Hepatocyte (in vitro differentiated cells): ENCODE measurements at regions not wholly inside any gene's neighbourhood (a gene's known extent, or its start where the extent isn't known, plus 50 kb on each side); places are given as distances from the start of the nearest gene placed in this dataset.
A peak's percentile ranks its signal among the peaks of the same experiment; 100 is the strongest.

ENCODE experiments used
- DNase-seq: peaks from one replicate; pipeline ENCODE4 v3.0.0-alpha.2; 2016; ENCODE audit warnings: low spot score
- H2AFZ ChIP-seq: fragments of 200-600 bp; sonication (generic); 2 replicates; pipeline ENCODE4 v1.6.0; 2016; ENCODE audit warnings: antibody characterized with exemption, mild to moderate bottlenecking
- H3K27ac ChIP-seq: fragments of 200-600 bp; sonication (generic); 2 replicates; pipeline ENCODE4 v1.5.1; 2016; ENCODE audit warnings: mild to moderate bottlenecking
- H3K27me3 ChIP-seq: fragments of 200-600 bp; sonication (generic); 2 replicates; pipeline ENCODE4 v1.6.1; 2016
- H3K36me3 ChIP-seq: fragments of 200-600 bp; sonication (generic); replicated peaks from 2 replicates; pipeline ENCODE4 v1.5.1; 2016; ENCODE audit warnings: low read depth; ENCODE audit not compliant: insufficient read depth
- H3K4me1 ChIP-seq: fragments of 200-600 bp; sonication (generic); 2 replicates; pipeline ENCODE4 v1.5.1; 2016; ENCODE audit warnings: mild to moderate bottlenecking, moderate library complexity; ENCODE audit not compliant: insufficient read depth
- H3K4me2 ChIP-seq: fragments of 200-600 bp; sonication (generic); 2 replicates; pipeline ENCODE4 v1.6.0; 2016
- H3K4me3 ChIP-seq: fragments of 200-600 bp; sonication (generic); 2 replicates; pipeline ENCODE4 v1.5.1; 2016; ENCODE audit warnings: mild to moderate bottlenecking
- H3K79me2 ChIP-seq: fragments of 200-600 bp; sonication (generic); 2 replicates; pipeline ENCODE4 v1.6.0; 2017; ENCODE audit warnings: mild to moderate bottlenecking
- H3K9me2 ChIP-seq: fragments of 200-600 bp; sonication (generic); replicated peaks from 2 replicates; pipeline ENCODE4 v1.6.0; 2017; ENCODE audit warnings: mild to moderate bottlenecking; ENCODE audit not compliant: insufficient read depth
- H3K9me3 ChIP-seq: fragments of 200-600 bp; sonication (generic); 2 replicates; pipeline ENCODE4 v1.5.1; 2016; ENCODE audit warnings: low read depth, mild to moderate bottlenecking
- H4K20me1 ChIP-seq: fragments of 200-600 bp; sonication (generic); 2 replicates; pipeline ENCODE4 v1.6.0; 2016; ENCODE audit warnings: mild to moderate bottlenecking; ENCODE audit not compliant: insufficient read depth, poor library complexity, severe bottlenecking
- CTCF ChIP-seq: fragments of 200-600 bp; sonication (generic); IDR thresholded peaks from 2 replicates; pipeline ENCODE4 v1.5.1; 2016; ENCODE audit warnings: antibody characterized with exemption, mild to moderate bottlenecking; ENCODE audit not compliant: poor library complexity
- EZH2 ChIP-seq: fragments of 200-600 bp; sonication (generic); IDR thresholded peaks from 2 replicates; pipeline ENCODE4 v1.6.1; 2016; ENCODE audit warnings: antibody characterized with exemption, mild to moderate bottlenecking, borderline replicate concordance
- EZH2phosphoT487 ChIP-seq: fragments of 200-600 bp; sonication (generic); IDR thresholded peaks from one replicate; pipeline ENCODE4 v1.6.1; 2018; ENCODE audit warnings: antibody characterized with exemption, mild to moderate bottlenecking, low read depth, moderate library complexity; ENCODE audit not compliant: unreplicated experiment, severe bottlenecking
- WGBS: methylation state at CpG from one replicate; pipeline ENCODE4 v1.1.6; 2016; ENCODE audit warnings: low lambda C conversion rate; ENCODE audit errors: missing lambda C conversion rate; 5-methylcytosine and 5-hydroxymethylcytosine counted together

DNA sequence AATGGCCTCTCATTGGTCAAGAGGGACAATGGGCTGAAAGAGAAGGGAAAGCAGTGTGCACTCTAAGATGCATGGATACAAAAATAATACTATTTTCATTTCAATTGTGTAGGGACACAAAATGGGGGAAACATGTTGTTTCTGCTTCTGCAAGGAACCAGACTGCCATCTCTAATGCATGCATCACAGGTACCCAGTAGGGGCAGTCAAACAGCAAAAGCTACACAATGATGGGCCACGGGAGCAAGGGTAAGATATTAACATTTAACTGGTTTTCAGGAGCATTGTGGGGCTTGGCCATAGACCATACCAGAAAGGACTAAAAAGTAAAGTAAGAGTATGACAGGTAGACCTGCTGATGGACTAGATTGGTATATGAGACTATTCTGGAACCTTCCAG lies 535.8 kb downstream of the SPATA31D1 start:
- Histone ChIP-seq H3K36me3 (no peaks in the 10 kb centered on the region), H4K20me1 (no peaks in the 10 kb centered on the region), H3K79me2 (no peaks in the 10 kb centered on the region), H2AFZ (no peak overlapping the region), H3K27ac (no peak overlapping the region), H3K9me2 (no peaks in the 10 kb centered on the region), H3K4me2 (no peak overlapping the region), H3K9me3 (no peaks in the 10 kb centered on the region), H3K4me1 (no peaks in the 10 kb centered on the region), H3K4me3 (no peak overlapping the region), H3K27me3 (no peaks in the 10 kb centered on the region)
- 88% methylated on average over 1 of the region's 1 CpG for WGBS
- no peak for TF ChIP-seq CTCF
- no peak for DNase-seq

- DNase-seq: no peak
- H3K36me3 ChIP-seq: no peaks in the 10 kb centered on the region
- no peak overlapping the region for H3K4me3 ChIP-seq
- H3K79me2 ChIP-seq: no peaks in the 10 kb centered on the region
- no peaks in the 10 kb centered on the region for H3K27me3 ChIP-seq
- no peak overlapping the region for H2AFZ ChIP-seq
- no peak overlapping the region for H3K4me2 ChIP-seq
- H3K9me3 ChIP-seq: no peaks in the 10 kb centered on the region
- TF ChIP-seq CTCF (no peak), EZH2 (no peak), EZH2phosphoT487 (no peak)
- H4K20me1 ChIP-seq: no peaks in the 10 kb centered on the region
- no peaks in the 10 kb centered on the region for H3K4me1 ChIP-seq
- WGBS: 91% methylated on average over 1 of the region's 1 CpG
- H3K9me2 ChIP-seq: no peaks in the 10 kb centered on the region
- no peak overlapping the region for H3K27ac ChIP-seq
Observed at GRCh38 chr9:82526577-82526976, 536.4 kb downstream of the RASEF start.

GRCh38 chr9:82531795-82532194 lies 531.1 kb downstream of the RASEF start:
- no peak for DNase-seq
- Histone ChIP-seq H3K9me2 (no peaks in the 10 kb centered on the region), H3K4me2 (no peak overlapping the region), H3K79me2 (no peaks in the 10 kb centered on the region), H3K27me3 (no peaks in the 10 kb centered on the region), H3K9me3 (no peaks in the 10 kb centered on the region), H4K20me1 (no peaks in the 10 kb centered on the region), H3K27ac (no peak overlapping the region), H3K36me3 (no peaks in the 10 kb centered on the region), H3K4me3 (no peak overlapping the region), H2AFZ (no peak overlapping the region), H3K4me1 (no peaks in the 10 kb centered on the region)
- TF ChIP-seq CTCF (no peak), EZH2 (no peak), EZH2phosphoT487 (no peak)

DNA sequence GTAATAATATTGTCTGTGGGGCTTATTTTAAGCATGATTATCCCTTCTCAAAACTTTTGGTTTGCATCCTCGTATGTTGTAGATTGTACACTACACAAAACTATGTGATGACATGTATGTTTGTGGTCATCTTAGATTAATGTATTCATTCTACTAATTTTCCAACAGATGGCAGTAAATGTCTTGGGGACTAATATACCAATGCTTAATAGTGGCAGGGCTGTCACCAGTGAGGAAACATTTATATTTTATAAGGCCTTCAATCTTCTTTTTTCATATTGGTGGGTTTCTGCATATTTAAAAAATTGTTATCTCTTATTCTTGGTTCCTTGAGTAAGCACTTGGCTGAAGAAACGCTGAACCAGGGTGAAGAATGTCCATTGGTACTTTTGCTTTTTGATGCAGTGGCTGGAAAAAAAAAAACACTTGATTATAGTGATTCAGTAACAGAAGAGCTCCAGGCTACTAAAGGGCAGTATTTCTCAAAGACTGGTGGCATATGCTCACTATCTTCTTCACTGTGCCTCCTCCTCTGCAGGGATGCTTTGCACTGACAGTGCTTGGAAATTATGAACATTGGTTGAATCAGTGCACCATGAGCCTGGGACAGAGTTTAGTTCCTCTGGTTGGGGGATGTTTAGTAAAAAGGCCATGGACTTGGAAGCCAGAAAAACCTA lies 530.3 kb downstream of the RASEF start:
- 46% methylated on average over 2 of the region's 2 CpGs for WGBS
- Histone ChIP-seq H3K4me1 (no peaks in the 10 kb centered on the region), H3K36me3 (no peaks in the 10 kb centered on the region), H3K27ac (no peak overlapping the region), H3K9me2 (no peaks in the 10 kb centered on the region), H3K9me3 (no peaks in the 10 kb centered on the region), H2AFZ (no peak overlapping the region), H3K4me2 (no peak overlapping the region), H3K27me3 (no peaks in the 10 kb centered on the region), H4K20me1 (no peaks in the 10 kb centered on the region), H3K4me3 (no peak overlapping the region), H3K79me2 (no peaks in the 10 kb centered on the region)
- TF ChIP-seq EZH2 (no peak), CTCF (peak; percentile 53), EZH2phosphoT487 (no peak)
- no peak for DNase-seq
